GM12878 (cell line): ENCODE measurements at regions not wholly inside any gene's neighbourhood (a gene's known extent, or its start where the extent isn't known, plus 50 kb on each side); places are given as distances from the start of the nearest gene placed in this dataset.

ENCODE experiments used
- DPF2 ChIP-seq: fragments of 450-650 bp; IDR thresholded peaks from 2 replicates; pipeline ENCODE4 v1.6.1; 2017; ENCODE audit warnings: mild to moderate bottlenecking
- POLR2AphosphoS5 ChIP-seq: IDR thresholded peaks from 2 replicates; pipeline ENCODE4 v1.6.1; 2011; ENCODE audit warnings: mild to moderate bottlenecking, low read length, inconsistent platforms
- RAD21 ChIP-seq: IDR thresholded peaks from 2 replicates; pipeline ENCODE4 v1.6.1; 2011; ENCODE audit warnings: mild to moderate bottlenecking, low read depth, low read length, moderate library complexity; ENCODE audit not compliant: insufficient read depth
- RBBP5 ChIP-seq: fragments of 200-600 bp; sonication (generic); conservative IDR thresholded peaks from 2 replicates; pipeline ENCODE4 v1.6.1; 2016
- SMC3 ChIP-seq: IDR thresholded peaks from 2 replicates; pipeline ENCODE4 v1.6.1; 2011; ENCODE audit warnings: low read length, improper control_type of control experiment, borderline replicate concordance
- TBL1XR1 ChIP-seq: IDR thresholded peaks from 2 replicates; pipeline ENCODE4 v1.6.1; 2012; ENCODE audit warnings: low read depth, low read length, improper control_type of control experiment
- YBX1 ChIP-seq: fragments of 450-650 bp; IDR thresholded peaks from 2 replicates; pipeline ENCODE4 v1.6.1; 2016; ENCODE audit warnings: antibody characterized with exemption
- ZZZ3 ChIP-seq: IDR thresholded peaks from 2 replicates; pipeline ENCODE4 v1.6.1; 2011; ENCODE audit warnings: low read depth; ENCODE audit not compliant: control insufficient read depth, insufficient read length
- TF ChIP-seq, protein P1 (sequence below), 3 experiments: IDR thresholded peaks in 2 of 3; conservative IDR thresholded peaks in 1 of 3; 2 replicates each; pipeline ENCODE4 v1.5.1; 2011; ENCODE audit warnings: low read depth in 3 of 3, low read length in 3 of 3, mild to moderate bottlenecking in 3 of 3, control low read depth in 2 of 3, moderate library complexity in 2 of 3, inconsistent platforms in 1 of 3, mixed read lengths in 1 of 3; ENCODE audit not compliant: control insufficient read depth in 2 of 3, insufficient read depth in 1 of 3; ENCODE audit errors: extremely low read depth in 1 of 3
- TF ChIP-seq, protein P2 (sequence below): fragments of 150-350 bp; IDR thresholded peaks from 2 replicates; pipeline ENCODE4 v1.6.1; 2016; ENCODE audit warnings: low read depth, low read length

DNA sequence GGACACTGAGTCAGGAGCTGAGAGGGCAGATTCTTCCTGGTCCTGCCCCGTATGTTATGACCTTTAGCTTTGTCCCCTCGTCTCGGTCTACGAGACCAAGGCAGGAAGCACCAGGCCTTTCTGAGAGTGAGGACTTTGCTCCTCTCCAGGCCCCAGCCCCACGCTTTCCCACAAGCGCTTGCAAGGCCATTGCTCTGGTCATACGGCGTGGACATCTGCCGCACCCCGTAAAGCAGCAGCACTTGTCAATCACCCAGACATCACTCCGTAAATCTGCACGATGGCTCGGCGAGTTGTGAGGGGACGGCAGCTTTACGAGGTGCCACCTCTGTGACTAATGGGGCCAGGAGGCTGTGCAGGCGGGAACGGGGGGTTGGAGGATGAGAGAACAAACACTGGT is 100.8 kb upstream of the TWIST2 start:
- TF ChIP-seq RAD21 = no peak
- no peak for TF ChIP-seq POLR2AphosphoS5
- TF ChIP-seq, protein P1, sequence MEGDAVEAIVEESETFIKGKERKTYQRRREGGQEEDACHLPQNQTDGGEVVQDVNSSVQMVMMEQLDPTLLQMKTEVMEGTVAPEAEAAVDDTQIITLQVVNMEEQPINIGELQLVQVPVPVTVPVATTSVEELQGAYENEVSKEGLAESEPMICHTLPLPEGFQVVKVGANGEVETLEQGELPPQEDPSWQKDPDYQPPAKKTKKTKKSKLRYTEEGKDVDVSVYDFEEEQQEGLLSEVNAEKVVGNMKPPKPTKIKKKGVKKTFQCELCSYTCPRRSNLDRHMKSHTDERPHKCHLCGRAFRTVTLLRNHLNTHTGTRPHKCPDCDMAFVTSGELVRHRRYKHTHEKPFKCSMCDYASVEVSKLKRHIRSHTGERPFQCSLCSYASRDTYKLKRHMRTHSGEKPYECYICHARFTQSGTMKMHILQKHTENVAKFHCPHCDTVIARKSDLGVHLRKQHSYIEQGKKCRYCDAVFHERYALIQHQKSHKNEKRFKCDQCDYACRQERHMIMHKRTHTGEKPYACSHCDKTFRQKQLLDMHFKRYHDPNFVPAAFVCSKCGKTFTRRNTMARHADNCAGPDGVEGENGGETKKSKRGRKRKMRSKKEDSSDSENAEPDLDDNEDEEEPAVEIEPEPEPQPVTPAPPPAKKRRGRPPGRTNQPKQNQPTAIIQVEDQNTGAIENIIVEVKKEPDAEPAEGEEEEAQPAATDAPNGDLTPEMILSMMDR (IDR thresholded peaks at IDR 0.05 in 2 of 3, conservative IDR thresholded peaks at IDR 0.05 in 1 of 3; ENCODE audit: control insufficient read depth in 2 of 3, extremely low read depth in 1 of 3, insufficient read depth in 1 of 3, low read depth in 3 of 3, low read length in 3 of 3) = no peak
- no peak for TF ChIP-seq TBL1XR1
- TF ChIP-seq, protein P2, sequence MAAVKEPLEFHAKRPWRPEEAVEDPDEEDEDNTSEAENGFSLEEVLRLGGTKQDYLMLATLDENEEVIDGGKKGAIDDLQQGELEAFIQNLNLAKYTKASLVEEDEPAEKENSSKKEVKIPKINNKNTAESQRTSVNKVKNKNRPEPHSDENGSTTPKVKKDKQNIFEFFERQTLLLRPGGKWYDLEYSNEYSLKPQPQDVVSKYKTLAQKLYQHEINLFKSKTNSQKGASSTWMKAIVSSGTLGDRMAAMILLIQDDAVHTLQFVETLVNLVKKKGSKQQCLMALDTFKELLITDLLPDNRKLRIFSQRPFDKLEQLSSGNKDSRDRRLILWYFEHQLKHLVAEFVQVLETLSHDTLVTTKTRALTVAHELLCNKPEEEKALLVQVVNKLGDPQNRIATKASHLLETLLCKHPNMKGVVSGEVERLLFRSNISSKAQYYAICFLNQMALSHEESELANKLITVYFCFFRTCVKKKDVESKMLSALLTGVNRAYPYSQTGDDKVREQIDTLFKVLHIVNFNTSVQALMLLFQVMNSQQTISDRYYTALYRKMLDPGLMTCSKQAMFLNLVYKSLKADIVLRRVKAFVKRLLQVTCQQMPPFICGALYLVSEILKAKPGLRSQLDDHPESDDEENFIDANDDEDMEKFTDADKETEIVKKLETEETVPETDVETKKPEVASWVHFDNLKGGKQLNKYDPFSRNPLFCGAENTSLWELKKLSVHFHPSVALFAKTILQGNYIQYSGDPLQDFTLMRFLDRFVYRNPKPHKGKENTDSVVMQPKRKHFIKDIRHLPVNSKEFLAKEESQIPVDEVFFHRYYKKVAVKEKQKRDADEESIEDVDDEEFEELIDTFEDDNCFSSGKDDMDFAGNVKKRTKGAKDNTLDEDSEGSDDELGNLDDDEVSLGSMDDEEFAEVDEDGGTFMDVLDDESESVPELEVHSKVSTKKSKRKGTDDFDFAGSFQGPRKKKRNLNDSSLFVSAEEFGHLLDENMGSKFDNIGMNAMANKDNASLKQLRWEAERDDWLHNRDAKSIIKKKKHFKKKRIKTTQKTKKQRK = no peak
- no peak for TF ChIP-seq RBBP5
- no peak for TF ChIP-seq YBX1
- TF ChIP-seq SMC3 = no peak
- no peak for TF ChIP-seq ZZZ3
- no peak for TF ChIP-seq DPF2
